Right lobe of liver (tissue), 4 donors: ENCODE measurements at regions not wholly inside any gene's neighbourhood (a gene's known extent, or its start where the extent isn't known, plus 50 kb on each side); places are given as distances from the start of the nearest gene placed in this dataset.

Source experiments
- POLR2A ChIP-seq: fragments of 450-650 bp; IDR thresholded peaks from one replicate; pipeline ENCODE4 v1.6.1; 2017; ENCODE audit warnings: antibody characterized with exemption, mild to moderate bottlenecking
- TF ChIP-seq, protein P1 (sequence below), 4 donors: fragments of 200-600 bp in 3 of 4; fragments of 450-650 bp in 1 of 4; IDR thresholded peaks; one replicate each; pipeline versions ENCODE4 v1.5.1 to v1.8.0; 2016 to 2022; ENCODE audit warnings: antibody characterized with exemption in 4 of 4, mild to moderate bottlenecking in 2 of 4
- donor health status: DM: no; HTN: no; CAD: no.
- donor health status: DM: no; HTN: no; CAD: no.
- donor health status: DM: no; HTN: yes; CAD: no.

DNA sequence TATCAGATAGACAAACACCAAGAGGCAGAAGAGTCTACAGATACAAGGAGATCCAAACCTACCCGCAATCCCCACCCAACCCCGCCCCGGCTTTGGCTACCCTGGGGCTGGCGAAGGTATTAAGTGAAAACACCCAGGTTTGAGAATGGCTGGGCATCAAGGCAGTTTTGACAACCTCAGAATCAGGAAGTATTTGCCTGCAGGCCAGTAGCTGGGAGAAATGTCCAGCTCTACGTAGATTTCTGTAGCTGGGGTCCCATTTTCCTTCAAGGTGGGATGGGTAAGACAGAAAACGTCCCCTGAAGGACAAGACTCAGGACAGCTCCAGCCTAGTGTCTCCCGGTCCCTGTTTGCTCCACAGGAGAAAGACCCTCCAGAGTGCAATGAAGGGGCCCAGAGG lies 101.8 kb upstream of the ERG start:
- TF ChIP-seq, protein P1, sequence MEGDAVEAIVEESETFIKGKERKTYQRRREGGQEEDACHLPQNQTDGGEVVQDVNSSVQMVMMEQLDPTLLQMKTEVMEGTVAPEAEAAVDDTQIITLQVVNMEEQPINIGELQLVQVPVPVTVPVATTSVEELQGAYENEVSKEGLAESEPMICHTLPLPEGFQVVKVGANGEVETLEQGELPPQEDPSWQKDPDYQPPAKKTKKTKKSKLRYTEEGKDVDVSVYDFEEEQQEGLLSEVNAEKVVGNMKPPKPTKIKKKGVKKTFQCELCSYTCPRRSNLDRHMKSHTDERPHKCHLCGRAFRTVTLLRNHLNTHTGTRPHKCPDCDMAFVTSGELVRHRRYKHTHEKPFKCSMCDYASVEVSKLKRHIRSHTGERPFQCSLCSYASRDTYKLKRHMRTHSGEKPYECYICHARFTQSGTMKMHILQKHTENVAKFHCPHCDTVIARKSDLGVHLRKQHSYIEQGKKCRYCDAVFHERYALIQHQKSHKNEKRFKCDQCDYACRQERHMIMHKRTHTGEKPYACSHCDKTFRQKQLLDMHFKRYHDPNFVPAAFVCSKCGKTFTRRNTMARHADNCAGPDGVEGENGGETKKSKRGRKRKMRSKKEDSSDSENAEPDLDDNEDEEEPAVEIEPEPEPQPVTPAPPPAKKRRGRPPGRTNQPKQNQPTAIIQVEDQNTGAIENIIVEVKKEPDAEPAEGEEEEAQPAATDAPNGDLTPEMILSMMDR (IDR thresholded peaks at IDR 0.05), result no peak
- TF ChIP-seq POLR2A, result no peak
